Endothelial cell (in vitro differentiated cells): ENCODE measurements at regions not wholly inside any gene's neighbourhood (a gene's known extent, or its start where the extent isn't known, plus 50 kb on each side); places are given as distances from the start of the nearest gene placed in this dataset.

Source experiments
- DNase-seq: peaks from one replicate; pipeline ENCODE4 v3.0.0; 2021; ENCODE audit warnings: low spot score
- H3K27ac Mint-ChIP-seq: one replicate; pipeline ENCODE4 v1.8.0; 2021; ENCODE audit warnings: mixed read lengths, inconsistent platforms; ENCODE audit not compliant: unreplicated experiment
- H3K27me3 Mint-ChIP-seq: one replicate; pipeline ENCODE4 v1.8.0; 2021; ENCODE audit warnings: mild to moderate bottlenecking, moderate library complexity, mixed read lengths, inconsistent platforms; ENCODE audit not compliant: unreplicated experiment
- H3K36me3 Mint-ChIP-seq: one replicate; pipeline ENCODE4 v1.8.0; 2021; ENCODE audit warnings: mild to moderate bottlenecking, low read depth, mixed read lengths, inconsistent platforms; ENCODE audit not compliant: unreplicated experiment
- H3K4me1 Mint-ChIP-seq: one replicate; pipeline ENCODE4 v1.8.0; 2021; ENCODE audit warnings: mild to moderate bottlenecking, mixed read lengths, inconsistent platforms; ENCODE audit not compliant: unreplicated experiment
- H3K4me3 Mint-ChIP-seq: one replicate; pipeline ENCODE4 v1.8.0; 2021; ENCODE audit warnings: mild to moderate bottlenecking, mixed read lengths, inconsistent platforms; ENCODE audit not compliant: unreplicated experiment
- H3K9me3 Mint-ChIP-seq: one replicate; pipeline ENCODE4 v1.8.0; 2021; ENCODE audit warnings: mixed read lengths, inconsistent platforms; ENCODE audit not compliant: unreplicated experiment
- CTCF ChIP-seq: fragments of 200-600 bp; sonication (generic); IDR thresholded peaks from one replicate; pipeline ENCODE4 v1.5.0; 2021; ENCODE audit warnings: antibody characterized with exemption; ENCODE audit not compliant: unreplicated experiment

- DNase-seq: no peak
- Mint-ChIP-seq H3K27me3 (peaks cover 2% of the 10 kb centered on the region), H3K36me3 (no peaks in the 10 kb centered on the region), H3K9me3 (no peaks in the 10 kb centered on the region), H3K27ac (no peak overlapping the region), H3K4me3 (no peak overlapping the region), H3K4me1 (peaks cover 18% of the 10 kb centered on the region)
- TF ChIP-seq CTCF: no peak
Measured at GRCh38 chr13:109669234-109669612, 117.2 kb downstream of the IRS2 start.

GRCh38 chr13:109668433-109669233, 117.8 kb downstream of the IRS2 start:
- Mint-ChIP-seq H3K9me3 (no peaks in the 10 kb centered on the region), H3K36me3 (no peaks in the 10 kb centered on the region), H3K27ac (no peak overlapping the region), H3K4me3 (no peak overlapping the region), H3K27me3 (peaks cover 2% of the 10 kb centered on the region), H3K4me1 (peaks cover 18% of the 10 kb centered on the region)
- no peak for DNase-seq
- no peak for TF ChIP-seq CTCF

GRCh38 chr13:109667807-109668291, 118.5 kb downstream of the IRS2 start:
- Mint-ChIP-seq H3K27me3 (peaks cover 2% of the 10 kb centered on the region), H3K9me3 (no peaks in the 10 kb centered on the region), H3K27ac (no peak overlapping the region), H3K4me3 (no peak overlapping the region), H3K4me1 (peaks cover 18% of the 10 kb centered on the region), H3K36me3 (peaks cover 3% of the 10 kb centered on the region)
- no peak for DNase-seq
- no peak for TF ChIP-seq CTCF

- Mint-ChIP-seq H3K27ac (no peak overlapping the region), H3K9me3 (no peaks in the 10 kb centered on the region), H3K36me3 (peaks cover 3% of the 10 kb centered on the region), H3K4me1 (peaks cover 14% of the 10 kb centered on the region), H3K27me3 (peaks cover 3% of the 10 kb centered on the region), H3K4me3 (no peak overlapping the region)
- no peak for DNase-seq
- TF ChIP-seq CTCF: no peak
Measured at GRCh38 chr13:109667056-109667455, 119.3 kb downstream of the IRS2 start.

- DNase-seq: no peak
- peaks cover 7% of the 10 kb centered on the region for H3K27me3 Mint-ChIP-seq
- TF ChIP-seq CTCF: no peak
- no peak overlapping the region for H3K27ac Mint-ChIP-seq
- H3K36me3 Mint-ChIP-seq: peaks cover 6% of the 10 kb centered on the region
- peaks cover 14% of the 10 kb centered on the region for H3K4me1 Mint-ChIP-seq
- no peaks in the 10 kb centered on the region for H3K9me3 Mint-ChIP-seq
- no peak overlapping the region for H3K4me3 Mint-ChIP-seq
Measured at GRCh38 chr13:109666656-109667055, 119.7 kb downstream of the IRS2 start.
